ENCODE measurements at regions not wholly inside any gene's neighbourhood (a gene's known extent, or its start where the extent isn't known, plus 50 kb on each side); places are given as distances from the start of the nearest gene placed in this dataset.
A peak's percentile ranks its signal among the peaks of the same experiment; 100 is the strongest.
"Not testable (repeated sequence)": the region's sequence is repeated elsewhere in the genome, so short reads cannot be mapped to it uniquely, and the experiment has no call there.

- no peak for DNase-seq (ENCODE audit: low read depth)
Measured at GRCh38 chr12:114616081-114616480, 67.9 kb downstream of the TBX3 start.

- DNase-seq (ENCODE audit: low read depth), result no peak
Measured at GRCh38 chr12:114614040-114614439, 69.9 kb downstream of the TBX3 start.

GRCh38 chr12:114612062-114612461, 71.9 kb downstream of the TBX3 start:
- no peak for DNase-seq (ENCODE audit: low read depth)

- no peak for DNase-seq (ENCODE audit: low read depth)
Measured at GRCh38 chr12:114611145-114612018, 72.6 kb downstream of the TBX3 start.

- DNase-seq (ENCODE audit: low read depth), result no peak
Measured at GRCh38 chr12:114608509-114608908, 75.5 kb downstream of the TBX3 start.

GRCh38 chr12:114605918-114606317, 78.1 kb downstream of the TBX3 start:
- DNase-seq (ENCODE audit: low read depth), result no peak

- DNase-seq (ENCODE audit: low read depth), result no peak
Measured at GRCh38 chr12:114604606-114605005, 79.4 kb downstream of the TBX3 start.

- DNase-seq (ENCODE audit: low read depth), result not testable (repeated sequence)
Measured at GRCh38 chr12:114600584-114600983, 83.4 kb downstream of the TBX3 start.

- no peak for DNase-seq (ENCODE audit: low read depth)
Measured at GRCh38 chr12:114598111-114598510, 85.9 kb downstream of the TBX3 start.

- no peak for DNase-seq (ENCODE audit: low read depth)
Measured at GRCh38 chr12:114592946-114593345, 91.0 kb downstream of the TBX3 start.

GRCh38 chr12:114588061-114588460, 95.9 kb downstream of the TBX3 start:
- DNase-seq (ENCODE audit: low read depth), result no peak

GRCh38 chr12:114580306-114580705, 103.7 kb downstream of the TBX3 start:
- no peak for DNase-seq (ENCODE audit: low read depth)

- no peak for DNase-seq (ENCODE audit: low read depth)
Measured at GRCh38 chr12:114579389-114579788, 104.6 kb downstream of the TBX3 start.

GRCh38 chr12:114562654-114563053, 121.3 kb downstream of the TBX3 start:
- DNase-seq (ENCODE audit: low read depth), result no peak

GRCh38 chr12:114555451-114555850, 128.5 kb downstream of the TBX3 start:
- no peak for DNase-seq (ENCODE audit: low read depth)

- no peak for DNase-seq (ENCODE audit: low read depth)
Measured at GRCh38 chr12:114547636-114548035, 136.3 kb downstream of the TBX3 start.

GRCh38 chr12:114530417-114530816, 124.5 kb upstream of the TBX5 start:
- DNase-seq (ENCODE audit: low read depth), result no peak

- no peak for DNase-seq (ENCODE audit: low read depth)
Measured at GRCh38 chr12:114529966-114530365, 124.0 kb upstream of the TBX5 start.

- DNase-seq (ENCODE audit: low read depth), result no peak
Measured at GRCh38 chr12:114528766-114529165, 122.8 kb upstream of the TBX5 start.

- DNase-seq (ENCODE audit: low read depth), result not testable (repeated sequence)
Measured at GRCh38 chr12:114521160-114521559, 115.2 kb upstream of the TBX5 start.

- DNase-seq (ENCODE audit: low read depth), result no peak
Measured at GRCh38 chr12:114512351-114512750, 106.4 kb upstream of the TBX5 start.

- peak; percentile 51 for DNase-seq (ENCODE audit: low read depth)
Measured at GRCh38 chr12:114508529-114509129, 102.7 kb upstream of the TBX5 start.

GRCh38 chr12:114506651-114507050, 100.7 kb upstream of the TBX5 start:
- DNase-seq (ENCODE audit: low read depth), result no peak

GRCh38 chr12:114504311-114504710, 98.4 kb upstream of the TBX5 start:
- DNase-seq (ENCODE audit: low read depth), result no peak
